Endometrial microvascular endothelial cells (primary cell): ENCODE measurements at regions not wholly inside any gene's neighbourhood (a gene's known extent, or its start where the extent isn't known, plus 50 kb on each side); places are given as distances from the start of the nearest gene placed in this dataset.
"Not testable (repeated sequence)": the region's sequence is repeated elsewhere in the genome, so short reads cannot be mapped to it uniquely, and the experiment has no call there.

Experiments used
- in situ Hi-C: cut with HindIII; loops from 2 replicates; pipeline ENCODE4 v1.10.0; 2017; ENCODE audit warnings: low sequenced_read_pairs, low pct_unique_long_range_greater_than_20kb; ENCODE audit errors: inconsistent ontology term

GRCh38 chr3:158882445-158882844 is 80.6 kb downstream of the MFSD1 start:
- in situ Hi-C loops: no loop called here

- in situ Hi-C loops: no loop called here
These were observed 94.9 kb downstream of the MFSD1 start for GRCh38 chr3:158896729-158897128.

GRCh38 chr3:158906749-158907148 is 104.9 kb downstream of the MFSD1 start:
- in situ Hi-C loops: no loop called here

GRCh38 chr3:158908187-158908734 is 106.4 kb downstream of the MFSD1 start:
- in situ Hi-C loops: no loop called here

GRCh38 chr3:158909870-158910269 is 108.0 kb downstream of the MFSD1 start:
- in situ Hi-C loops: no loop called here

GRCh38 chr3:158911586-158911985 is 109.7 kb downstream of the MFSD1 start:
- in situ Hi-C loops: no loop called here

GRCh38 chr3:158912188-158912587 is 110.3 kb downstream of the MFSD1 start:
- in situ Hi-C loops: no loop called here

- in situ Hi-C loops: no loop called here
These were observed 110.8 kb downstream of the MFSD1 start for GRCh38 chr3:158912621-158913020.

- in situ Hi-C loops: no loop called here
These were observed 114.3 kb downstream of the MFSD1 start for GRCh38 chr3:158916111-158916510.

- in situ Hi-C loops: no loop called here
These were observed 116.2 kb downstream of the MFSD1 start for GRCh38 chr3:158918008-158918407.

GRCh38 chr3:158918451-158918850 is 116.6 kb downstream of the MFSD1 start:
- in situ Hi-C loops: no loop called here

- in situ Hi-C loops: no loop called here
These were observed 118.5 kb downstream of the MFSD1 start for GRCh38 chr3:158920371-158920770.

GRCh38 chr3:158925021-158925420 is 123.2 kb downstream of the MFSD1 start:
- in situ Hi-C loops: no loop called here

GRCh38 chr3:158925828-158926494 is 124.1 kb downstream of the MFSD1 start:
- in situ Hi-C loops: no loop called here

GRCh38 chr3:158935846-158936245 is 134.0 kb downstream of the MFSD1 start:
- in situ Hi-C loops: no loop called here

- in situ Hi-C loops: no loop called here
These were observed 134.8 kb downstream of the MFSD1 start for GRCh38 chr3:158936530-158937113.

- in situ Hi-C loops: no loop called here
These were observed 148.5 kb downstream of the MFSD1 start for GRCh38 chr3:158950178-158950901.

GRCh38 chr3:158953131-158953530 is 151.3 kb downstream of the MFSD1 start:
- in situ Hi-C loops: no loop called here

- in situ Hi-C loops: no loop called here
These were observed 152.6 kb downstream of the MFSD1 start for GRCh38 chr3:158954420-158954819.

- in situ Hi-C loops: not testable (repeated sequence)
These were observed 155.9 kb downstream of the MFSD1 start for GRCh38 chr3:158957777-158958176.
